Loucy (cell line): ENCODE measurements at regions not wholly inside any gene's neighbourhood (a gene's known extent, or its start where the extent isn't known, plus 50 kb on each side); places are given as distances from the start of the nearest gene placed in this dataset.

Experiments
- H2AFZ ChIP-seq: fragments of 200-600 bp; sonication (generic); 2 replicates; pipeline ENCODE4 v1.6.0; 2016; ENCODE audit warnings: antibody characterized with exemption, mild to moderate bottlenecking, low read length, moderate library complexity
- H3F3A ChIP-seq: fragments of 200-600 bp; 2 replicates; pipeline ENCODE4 v1.6.0; 2016; ENCODE audit warnings: antibody characterized with exemption, low read depth, mild to moderate bottlenecking
- H3K27me3 ChIP-seq: fragments of 200-600 bp; sonication (generic); 2 replicates; pipeline ENCODE4 v1.6.1; 2014; ENCODE audit warnings: low read length, mild to moderate bottlenecking; ENCODE audit not compliant: insufficient read depth, poor library complexity, severe bottlenecking
- H3K36me3 ChIP-seq: fragments of 200-600 bp; sonication (generic); 2 replicates; pipeline ENCODE4 v1.6.1; 2016; ENCODE audit warnings: low read length; ENCODE audit not compliant: insufficient read depth
- H3K4me1 ChIP-seq: fragments of 200-600 bp; sonication (generic); 2 replicates; pipeline ENCODE4 v1.5.1; 2014; ENCODE audit warnings: low read length, mild to moderate bottlenecking; ENCODE audit not compliant: insufficient read depth, poor library complexity, severe bottlenecking
- H3K4me2 ChIP-seq: fragments of 200-600 bp; sonication (generic); 2 replicates; pipeline ENCODE4 v1.6.0; 2014; ENCODE audit warnings: antibody characterized with exemption, low read length, low read depth, mild to moderate bottlenecking; ENCODE audit not compliant: poor library complexity, severe bottlenecking
- H3K4me3 ChIP-seq: fragments of 200-600 bp; sonication (generic); 2 replicates; pipeline ENCODE4 v1.5.1; 2014; ENCODE audit warnings: low read length, mild to moderate bottlenecking, mixed read lengths; ENCODE audit not compliant: poor library complexity, severe bottlenecking
- H3K79me2 ChIP-seq: fragments of 200-600 bp; sonication (generic); 2 replicates; pipeline ENCODE4 v1.6.1; 2014; ENCODE audit warnings: low read length; ENCODE audit not compliant: insufficient read depth
- H3K9ac ChIP-seq: fragments of 200-600 bp; sonication (generic); 2 replicates; pipeline ENCODE4 v1.6.0; 2014; ENCODE audit warnings: mild to moderate bottlenecking, low read depth, low read length, moderate library complexity; ENCODE audit not compliant: poor library complexity, severe bottlenecking
- H3K9me2 ChIP-seq: fragments of 200-600 bp; sonication (generic); replicated peaks from 2 replicates; pipeline ENCODE4 v1.6.1; 2016; ENCODE audit warnings: low read depth, low read length, mixed read lengths
- H3K9me3 ChIP-seq: fragments of 200-600 bp; sonication (generic); 2 replicates; pipeline ENCODE4 v1.6.1; 2014; ENCODE audit warnings: mild to moderate bottlenecking, antibody characterized with exemption, low read length, low read depth; ENCODE audit not compliant: insufficient read depth
- H4K20me1 ChIP-seq: fragments of 200-600 bp; sonication (generic); 2 replicates; pipeline ENCODE4 v1.6.0; 2014; ENCODE audit warnings: antibody characterized with exemption, low read length, mild to moderate bottlenecking; ENCODE audit not compliant: insufficient read depth, poor library complexity, severe bottlenecking
- EZH2phosphoT487 ChIP-seq: fragments of 200-600 bp; IDR thresholded peaks from 2 replicates; pipeline ENCODE4 v1.6.1; 2018; ENCODE audit warnings: antibody characterized with exemption, mild to moderate bottlenecking, moderate library complexity, borderline replicate concordance
- TF ChIP-seq, protein P1 (sequence below): fragments of 200-600 bp; sonication (generic); conservative IDR thresholded peaks from 2 replicates; pipeline ENCODE4 v1.5.1; 2014; ENCODE audit warnings: mild to moderate bottlenecking, antibody characterized with exemption, low read length

- Histone ChIP-seq H3K36me3 (no peaks in the 10 kb centered on the region), H3K4me1 (no peaks in the 10 kb centered on the region), H3F3A (no peaks in the 10 kb centered on the region), H3K4me3 (no peak overlapping the region), H3K27me3 (no peaks in the 10 kb centered on the region), H3K9ac (no peak overlapping the region), H4K20me1 (no peaks in the 10 kb centered on the region), H2AFZ (no peak overlapping the region), H3K9me3 (no peaks in the 10 kb centered on the region), H3K79me2 (no peaks in the 10 kb centered on the region), H3K4me2 (no peak overlapping the region), H3K9me2 (no peaks in the 10 kb centered on the region)
- TF ChIP-seq, protein P1, sequence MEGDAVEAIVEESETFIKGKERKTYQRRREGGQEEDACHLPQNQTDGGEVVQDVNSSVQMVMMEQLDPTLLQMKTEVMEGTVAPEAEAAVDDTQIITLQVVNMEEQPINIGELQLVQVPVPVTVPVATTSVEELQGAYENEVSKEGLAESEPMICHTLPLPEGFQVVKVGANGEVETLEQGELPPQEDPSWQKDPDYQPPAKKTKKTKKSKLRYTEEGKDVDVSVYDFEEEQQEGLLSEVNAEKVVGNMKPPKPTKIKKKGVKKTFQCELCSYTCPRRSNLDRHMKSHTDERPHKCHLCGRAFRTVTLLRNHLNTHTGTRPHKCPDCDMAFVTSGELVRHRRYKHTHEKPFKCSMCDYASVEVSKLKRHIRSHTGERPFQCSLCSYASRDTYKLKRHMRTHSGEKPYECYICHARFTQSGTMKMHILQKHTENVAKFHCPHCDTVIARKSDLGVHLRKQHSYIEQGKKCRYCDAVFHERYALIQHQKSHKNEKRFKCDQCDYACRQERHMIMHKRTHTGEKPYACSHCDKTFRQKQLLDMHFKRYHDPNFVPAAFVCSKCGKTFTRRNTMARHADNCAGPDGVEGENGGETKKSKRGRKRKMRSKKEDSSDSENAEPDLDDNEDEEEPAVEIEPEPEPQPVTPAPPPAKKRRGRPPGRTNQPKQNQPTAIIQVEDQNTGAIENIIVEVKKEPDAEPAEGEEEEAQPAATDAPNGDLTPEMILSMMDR = no peak
- no peak for TF ChIP-seq EZH2phosphoT487
Measured at GRCh38 chr17:53058031-53058430, 764.7 kb upstream of the KIF2B start.

DNA sequence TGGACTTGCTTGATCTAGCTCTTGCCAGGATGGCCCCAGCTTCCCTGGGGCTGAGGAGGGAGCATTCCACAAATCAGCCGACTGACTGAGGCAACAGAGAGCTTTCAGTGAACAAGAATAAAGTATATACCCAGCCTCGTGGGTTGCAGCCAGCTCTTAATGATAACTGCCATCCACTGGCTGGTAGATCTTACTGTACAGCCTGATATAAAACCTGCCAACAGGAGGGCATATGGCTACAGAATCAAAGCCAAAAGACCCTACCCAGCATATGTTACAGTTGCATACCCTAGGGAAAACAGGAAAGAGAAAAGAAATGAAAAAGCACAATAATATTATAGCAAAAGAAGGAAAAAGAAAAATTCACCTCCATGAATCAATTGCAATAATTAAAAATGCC, 775.9 kb upstream of the KIF2B start:
- Histone ChIP-seq H3K9me3 (no peaks in the 10 kb centered on the region), H3K4me1 (no peaks in the 10 kb centered on the region), H3K36me3 (no peaks in the 10 kb centered on the region), H3K9ac (no peak overlapping the region), H3K4me3 (no peak overlapping the region), H3K4me2 (no peak overlapping the region), H3K9me2 (no peaks in the 10 kb centered on the region), H2AFZ (no peak overlapping the region), H3K27me3 (no peaks in the 10 kb centered on the region), H3K79me2 (no peaks in the 10 kb centered on the region), H3F3A (no peaks in the 10 kb centered on the region), H4K20me1 (no peaks in the 10 kb centered on the region)
- TF ChIP-seq, protein P1 = no peak
- TF ChIP-seq EZH2phosphoT487 = no peak

DNA sequence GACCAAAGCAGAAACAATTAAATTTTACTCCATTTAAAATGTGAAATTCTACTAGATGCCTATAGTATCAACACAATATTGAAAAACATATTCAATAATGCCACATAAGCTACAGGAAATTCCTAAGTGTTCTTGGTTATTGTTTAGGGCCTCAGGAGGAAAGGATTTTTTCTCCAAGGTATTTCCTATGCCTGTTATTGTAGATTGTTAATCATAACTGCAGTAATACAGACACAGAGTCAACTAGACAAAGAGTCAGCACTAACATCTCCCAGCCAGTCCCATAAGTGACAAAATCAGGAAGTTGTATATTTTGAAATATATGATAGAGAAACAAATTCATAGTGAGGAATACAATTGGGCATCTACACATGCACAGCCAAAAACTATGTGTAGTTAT, 782.7 kb upstream of the KIF2B start:
- Histone ChIP-seq H3K4me3 (no peak overlapping the region), H3F3A (no peaks in the 10 kb centered on the region), H3K36me3 (no peaks in the 10 kb centered on the region), H3K4me1 (no peaks in the 10 kb centered on the region), H4K20me1 (no peaks in the 10 kb centered on the region), H3K79me2 (no peaks in the 10 kb centered on the region), H3K4me2 (no peak overlapping the region), H3K9me3 (no peaks in the 10 kb centered on the region), H3K27me3 (no peaks in the 10 kb centered on the region), H2AFZ (no peak overlapping the region), H3K9me2 (no peaks in the 10 kb centered on the region), H3K9ac (no peak overlapping the region)
- no peak for TF ChIP-seq EZH2phosphoT487
- TF ChIP-seq, protein P1 = no peak
